T-helper 17 cell (primary cell): ENCODE measurements at regions not wholly inside any gene's neighbourhood (a gene's known extent, or its start where the extent isn't known, plus 50 kb on each side); places are given as distances from the start of the nearest gene placed in this dataset.

Experiments
- ATAC-seq: fragments of 150-1000 bp; cut with Tn5 transposase; 2 replicates; pipeline ENCODE4 v1.10.0; 2021; ENCODE audit warnings: mild to moderate bottlenecking, moderate library complexity
- DNase-seq, 3 donors: peaks; one replicate each; pipeline versions ENCODE4 v3.0.0 to v3.0.0-alpha.2; 2020 to 2021
- H3K9me3 ChIP-seq: one replicate; pipeline ENCODE4 v1.7.0; 2013; ENCODE audit warnings: low read length, mild to moderate bottlenecking; ENCODE audit not compliant: control insufficient read depth, poor library complexity, severe bottlenecking
- H3K27ac Mint-ChIP-seq: one replicate; pipeline ENCODE4 v1.8.0; 2022; ENCODE audit warnings: mild to moderate bottlenecking, moderate library complexity, mixed read lengths
- H3K27me3 Mint-ChIP-seq: one replicate; pipeline ENCODE4 v1.8.0; 2022; ENCODE audit warnings: mixed read lengths
- H3K36me3 Mint-ChIP-seq: one replicate; pipeline ENCODE4 v1.8.0; 2022; ENCODE audit warnings: low read depth, mixed read lengths
- H3K4me1 Mint-ChIP-seq: one replicate; pipeline ENCODE4 v1.8.0; 2022; ENCODE audit warnings: mild to moderate bottlenecking, mixed read lengths
- H3K4me3 Mint-ChIP-seq: one replicate; pipeline ENCODE4 v1.8.0; 2022; ENCODE audit warnings: mild to moderate bottlenecking, moderate library complexity, mixed read lengths

DNA sequence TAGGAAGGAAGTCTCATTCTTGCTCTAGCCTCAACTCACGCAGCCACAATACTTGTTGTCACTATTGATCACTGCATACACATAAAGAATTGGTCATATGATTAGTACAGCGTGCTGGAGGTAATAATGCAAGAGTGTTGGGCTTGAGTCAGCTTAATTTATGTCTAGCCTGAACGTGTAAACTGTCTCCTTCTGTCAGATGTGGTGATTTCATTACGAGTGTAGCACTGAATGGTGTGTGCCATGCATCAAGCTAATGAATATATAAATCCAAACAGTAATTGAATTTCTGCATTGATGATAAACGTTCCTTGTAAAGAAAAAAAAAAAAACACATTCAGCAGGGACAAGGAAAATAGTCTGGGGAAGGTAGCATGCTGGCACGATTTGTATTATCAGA is 396.2 kb upstream of the RAG2 start:
- H3K27me3 Mint-ChIP-seq = no peaks in the 10 kb centered on the region
- no peaks in the 10 kb centered on the region for H3K36me3 Mint-ChIP-seq
- no peak overlapping the region for H3K27ac Mint-ChIP-seq
- H3K9me3 ChIP-seq = no peaks in the 10 kb centered on the region
- H3K4me3 Mint-ChIP-seq = no peak overlapping the region
- no peaks in the 10 kb centered on the region for H3K4me1 Mint-ChIP-seq
- ATAC-seq = no peak
- DNase-seq = no peak

DNA sequence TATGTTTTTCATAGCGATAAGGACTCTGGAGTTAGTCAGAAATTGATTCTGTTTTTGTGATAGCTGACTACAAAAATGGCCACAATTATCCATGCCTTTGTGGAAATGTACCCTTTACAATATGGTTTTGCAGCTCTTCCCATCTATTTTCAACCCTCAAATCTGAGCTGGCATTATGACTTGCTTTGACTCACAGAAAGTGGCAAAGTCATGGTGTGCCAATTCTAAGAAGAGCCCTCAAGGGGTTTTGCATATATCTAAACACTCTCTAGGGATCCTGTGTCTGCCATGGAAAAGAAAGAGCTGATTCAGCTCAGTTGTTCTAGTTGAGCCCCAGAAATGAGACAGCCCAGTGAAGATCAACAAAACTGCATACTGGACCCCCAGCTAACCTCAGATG is 390.5 kb upstream of the RAG2 start:
- no peak overlapping the region for H3K27ac Mint-ChIP-seq
- no peak overlapping the region for H3K4me3 Mint-ChIP-seq
- H3K4me1 Mint-ChIP-seq = no peaks in the 10 kb centered on the region
- no peaks in the 10 kb centered on the region for H3K36me3 Mint-ChIP-seq
- DNase-seq (no peak), ATAC-seq (no peak)
- H3K27me3 Mint-ChIP-seq = no peaks in the 10 kb centered on the region
- H3K9me3 ChIP-seq = no peaks in the 10 kb centered on the region

DNA sequence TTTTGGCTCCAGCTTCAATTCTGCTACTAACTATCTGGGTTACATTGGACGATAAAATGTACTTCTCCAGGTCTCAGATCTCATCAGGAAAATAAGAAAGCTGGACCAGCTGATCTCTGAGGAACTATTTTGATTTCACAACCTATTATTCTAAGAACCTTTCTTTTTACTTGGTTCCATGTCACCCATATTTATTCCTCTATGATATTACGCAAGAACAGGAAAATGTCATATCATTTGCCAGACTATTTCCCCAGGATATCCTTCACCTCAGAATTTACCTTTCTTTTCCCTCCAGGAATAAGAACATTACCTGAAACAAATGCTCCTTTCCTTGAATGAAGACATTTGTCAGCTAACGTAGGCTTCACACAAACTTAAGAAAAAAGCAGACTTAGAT is 387.5 kb upstream of the RAG2 start:
- no peak for DNase-seq
- H3K27ac Mint-ChIP-seq = no peak overlapping the region
- no peaks in the 10 kb centered on the region for H3K27me3 Mint-ChIP-seq
- H3K9me3 ChIP-seq = no peaks in the 10 kb centered on the region
- H3K4me3 Mint-ChIP-seq = no peak overlapping the region
- no peak for ATAC-seq
- no peaks in the 10 kb centered on the region for H3K36me3 Mint-ChIP-seq
- no peaks in the 10 kb centered on the region for H3K4me1 Mint-ChIP-seq

DNA sequence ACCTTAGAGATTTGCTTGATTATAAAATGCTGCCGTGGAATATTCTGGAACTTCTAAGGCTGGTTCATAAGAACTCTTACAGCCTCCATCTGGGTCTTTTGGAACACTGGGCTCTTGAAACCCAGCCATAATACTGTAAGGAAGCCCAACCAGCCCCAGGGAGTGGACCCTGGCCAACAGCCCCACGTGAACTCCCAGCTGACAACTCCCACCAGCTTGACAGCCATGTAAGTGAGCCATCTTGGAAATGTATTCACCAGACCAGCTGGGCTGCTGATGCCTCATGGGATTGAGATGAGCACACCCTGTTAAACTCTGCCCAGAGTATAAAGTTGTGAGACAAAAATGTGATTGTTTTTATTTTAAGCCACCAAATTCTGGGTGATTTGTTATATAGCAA is 378.7 kb upstream of the RAG2 start:
- DNase-seq (no peak), ATAC-seq (no peak)
- no peak overlapping the region for H3K27ac Mint-ChIP-seq
- no peaks in the 10 kb centered on the region for H3K36me3 Mint-ChIP-seq
- no peaks in the 10 kb centered on the region for H3K9me3 ChIP-seq
- H3K4me1 Mint-ChIP-seq = no peaks in the 10 kb centered on the region
- H3K27me3 Mint-ChIP-seq = no peaks in the 10 kb centered on the region
- H3K4me3 Mint-ChIP-seq = no peak overlapping the region

DNA sequence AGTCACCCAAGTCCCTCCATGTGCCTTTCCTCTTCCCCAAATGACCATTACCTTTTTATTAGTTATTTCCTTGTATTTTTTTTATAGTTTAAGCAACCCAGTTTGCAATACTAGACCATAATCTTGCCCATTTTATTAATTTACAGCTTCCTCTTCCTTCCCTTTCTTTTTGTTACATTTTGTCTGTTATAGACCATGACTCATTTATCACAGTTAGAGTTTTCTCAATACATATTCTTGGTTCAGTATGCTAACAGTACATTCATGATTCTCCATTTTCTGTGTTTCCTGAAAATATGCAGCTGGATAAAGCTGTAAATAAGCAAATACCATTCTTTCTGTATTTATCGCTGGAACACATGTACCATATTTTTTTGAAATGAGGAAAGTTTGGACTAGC is 376.7 kb upstream of the RAG2 start:
- H3K4me1 Mint-ChIP-seq = no peaks in the 10 kb centered on the region
- H3K4me3 Mint-ChIP-seq = no peak overlapping the region
- H3K27me3 Mint-ChIP-seq = no peaks in the 10 kb centered on the region
- no peak overlapping the region for H3K27ac Mint-ChIP-seq
- ATAC-seq (no peak), DNase-seq (no peak)
- H3K36me3 Mint-ChIP-seq = no peaks in the 10 kb centered on the region
- H3K9me3 ChIP-seq = no peaks in the 10 kb centered on the region

DNA sequence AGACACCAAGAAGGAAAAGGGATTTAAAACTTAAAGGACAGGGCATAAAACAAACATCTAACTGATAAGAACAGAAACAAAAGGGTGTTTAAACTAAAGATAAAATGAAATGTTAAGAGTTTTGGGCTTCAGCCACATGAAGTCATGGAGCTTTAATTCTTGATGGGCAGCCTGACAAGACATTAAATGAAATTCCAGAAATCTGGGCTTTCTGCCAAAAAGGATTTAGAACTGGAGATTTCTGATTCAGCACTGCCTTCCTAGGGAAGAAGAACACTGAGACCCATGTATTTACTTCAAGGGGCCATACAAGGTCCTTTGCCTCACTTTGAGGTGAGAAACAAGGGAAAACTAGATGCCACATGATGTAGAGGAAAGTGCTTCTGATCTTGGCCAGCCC is 355.9 kb upstream of the RAG2 start:
- H3K9me3 ChIP-seq = no peaks in the 10 kb centered on the region
- Mint-ChIP-seq H3K4me1 (no peaks in the 10 kb centered on the region), H3K27ac (no peak overlapping the region), H3K36me3 (no peaks in the 10 kb centered on the region), H3K27me3 (no peaks in the 10 kb centered on the region), H3K4me3 (no peak overlapping the region)
- DNase-seq = no peak
- no peak for ATAC-seq

DNA sequence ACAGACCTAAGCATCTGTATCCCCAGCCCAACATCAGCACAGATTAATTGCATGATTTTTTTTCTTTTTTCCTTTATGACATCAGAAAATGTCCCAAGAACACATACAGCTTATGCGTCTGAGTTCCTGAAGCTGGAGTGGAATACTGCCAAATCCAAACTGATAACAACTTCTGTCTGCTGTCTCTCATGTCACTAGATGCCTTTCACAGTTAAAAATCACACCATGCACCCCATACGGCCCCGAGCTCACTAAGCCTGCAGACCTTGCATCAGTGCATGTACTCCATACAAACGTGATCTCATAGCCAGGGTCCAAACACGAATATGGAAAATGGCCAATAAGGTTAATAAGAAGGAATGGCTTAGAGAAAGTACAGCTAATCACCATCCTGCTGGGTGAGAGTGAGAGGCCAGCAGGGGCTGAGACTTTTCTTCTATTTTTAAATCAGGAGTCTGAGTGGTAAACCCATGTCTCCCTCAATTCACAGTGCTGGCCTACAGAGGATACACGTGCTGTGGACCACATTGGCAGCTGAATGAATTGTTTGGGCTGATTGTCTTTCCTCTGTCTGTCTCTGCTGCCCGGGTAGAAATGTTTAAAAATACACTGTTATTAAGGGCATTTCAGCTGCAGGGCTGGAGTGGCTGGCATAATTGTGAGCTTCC is 350.6 kb upstream of the RAG2 start:
- Mint-ChIP-seq H3K36me3 (no peaks in the 10 kb centered on the region), H3K4me3 (no peak overlapping the region), H3K27ac (no peak overlapping the region), H3K4me1 (no peaks in the 10 kb centered on the region), H3K27me3 (no peaks in the 10 kb centered on the region)
- H3K9me3 ChIP-seq = no peaks in the 10 kb centered on the region
- no peak for ATAC-seq
- no peak for DNase-seq

DNA sequence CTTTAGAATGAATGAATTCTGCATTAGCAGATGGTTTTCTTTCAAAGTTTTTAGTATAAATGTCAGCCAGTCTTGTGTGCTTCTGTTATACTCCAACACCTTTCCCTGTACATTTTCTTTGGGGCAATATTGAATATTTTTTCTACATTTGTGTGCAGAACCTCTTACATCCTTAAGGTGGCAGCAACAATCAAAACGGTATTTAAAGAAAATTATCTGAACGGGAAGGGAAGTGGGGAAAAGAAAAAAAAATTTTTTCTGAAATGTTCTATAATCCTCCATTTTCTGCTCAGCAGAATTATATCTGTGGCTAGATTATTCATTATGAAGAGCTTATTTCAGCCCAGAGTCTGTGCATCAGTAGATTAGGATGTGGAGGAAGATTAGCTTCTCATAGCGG is 347.3 kb upstream of the RAG2 start:
- DNase-seq (no peak), ATAC-seq (no peak)
- H3K27me3 Mint-ChIP-seq = no peaks in the 10 kb centered on the region
- no peaks in the 10 kb centered on the region for H3K9me3 ChIP-seq
- H3K4me1 Mint-ChIP-seq = no peaks in the 10 kb centered on the region
- no peak overlapping the region for H3K4me3 Mint-ChIP-seq
- H3K27ac Mint-ChIP-seq = no peak overlapping the region
- no peaks in the 10 kb centered on the region for H3K36me3 Mint-ChIP-seq

DNA sequence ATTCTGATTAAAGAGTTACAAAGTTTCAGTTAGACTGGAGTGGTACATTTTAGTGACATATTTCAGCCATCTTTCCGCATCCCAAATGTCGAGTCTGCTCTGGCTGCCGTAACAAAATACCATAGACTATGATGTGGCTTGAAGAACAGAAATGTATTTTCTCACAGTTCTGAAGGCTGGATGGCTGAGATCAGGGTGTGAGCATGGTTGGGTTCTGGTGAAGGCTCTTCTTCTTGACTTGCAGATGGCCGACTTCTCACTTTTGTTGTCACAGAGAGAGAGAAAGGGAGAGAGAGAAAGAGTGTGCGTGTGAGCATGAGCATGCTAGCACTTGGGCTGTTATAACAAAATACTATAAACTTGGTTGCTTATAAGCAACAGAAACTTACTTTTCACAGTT is 335.4 kb upstream of the RAG2 start:
- Mint-ChIP-seq H3K27ac (no peak overlapping the region), H3K27me3 (no peaks in the 10 kb centered on the region), H3K4me1 (no peaks in the 10 kb centered on the region), H3K4me3 (no peak overlapping the region), H3K36me3 (no peaks in the 10 kb centered on the region)
- ATAC-seq = no peak
- no peaks in the 10 kb centered on the region for H3K9me3 ChIP-seq
- DNase-seq = no peak

DNA sequence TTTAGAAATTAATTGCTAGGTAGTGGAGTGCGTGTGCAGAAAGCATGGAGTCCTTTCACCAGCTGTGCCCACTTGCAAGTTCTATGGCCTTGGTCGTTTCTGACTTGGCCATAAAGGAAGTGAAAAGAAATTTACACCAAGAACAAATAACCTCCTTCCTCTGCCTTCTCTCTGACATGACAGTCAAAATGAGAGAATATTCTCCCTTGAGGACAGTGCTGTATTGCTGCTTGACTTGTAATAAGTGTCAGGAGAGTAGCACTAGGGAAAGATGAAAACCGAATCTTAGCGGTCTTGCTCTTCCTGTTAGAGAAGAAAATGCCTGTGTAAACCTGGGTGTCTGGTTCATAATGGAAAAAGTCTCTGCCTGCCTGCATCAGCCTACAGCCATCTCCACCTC is 333.1 kb upstream of the RAG2 start:
- Mint-ChIP-seq H3K27ac (no peak overlapping the region), H3K27me3 (no peaks in the 10 kb centered on the region), H3K4me1 (no peaks in the 10 kb centered on the region), H3K4me3 (no peak overlapping the region), H3K36me3 (no peaks in the 10 kb centered on the region)
- H3K9me3 ChIP-seq = no peaks in the 10 kb centered on the region
- DNase-seq (no peak), ATAC-seq (no peak)

DNA sequence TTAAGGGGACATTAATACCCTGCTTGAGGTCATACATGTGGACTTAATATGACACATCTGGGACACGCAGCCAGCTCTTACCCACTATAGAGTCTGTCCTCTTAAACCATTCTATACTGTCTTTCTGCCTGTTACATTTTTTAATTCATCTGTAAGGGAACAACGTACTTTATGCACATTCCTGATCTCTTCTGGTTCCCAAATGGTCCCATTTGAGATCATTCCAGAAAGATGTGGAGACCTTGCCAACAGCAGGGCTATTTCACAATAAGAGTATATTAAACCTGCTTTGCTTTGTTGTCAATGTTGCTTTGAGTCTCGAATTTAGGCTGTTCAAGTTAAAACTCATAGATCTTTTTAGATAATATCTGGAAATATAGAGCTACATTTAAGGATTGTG is 332.2 kb upstream of the RAG2 start:
- Mint-ChIP-seq H3K4me1 (no peaks in the 10 kb centered on the region), H3K27ac (no peak overlapping the region), H3K36me3 (no peaks in the 10 kb centered on the region), H3K27me3 (no peaks in the 10 kb centered on the region), H3K4me3 (no peak overlapping the region)
- no peak for ATAC-seq
- no peak for DNase-seq
- H3K9me3 ChIP-seq = no peaks in the 10 kb centered on the region

DNA sequence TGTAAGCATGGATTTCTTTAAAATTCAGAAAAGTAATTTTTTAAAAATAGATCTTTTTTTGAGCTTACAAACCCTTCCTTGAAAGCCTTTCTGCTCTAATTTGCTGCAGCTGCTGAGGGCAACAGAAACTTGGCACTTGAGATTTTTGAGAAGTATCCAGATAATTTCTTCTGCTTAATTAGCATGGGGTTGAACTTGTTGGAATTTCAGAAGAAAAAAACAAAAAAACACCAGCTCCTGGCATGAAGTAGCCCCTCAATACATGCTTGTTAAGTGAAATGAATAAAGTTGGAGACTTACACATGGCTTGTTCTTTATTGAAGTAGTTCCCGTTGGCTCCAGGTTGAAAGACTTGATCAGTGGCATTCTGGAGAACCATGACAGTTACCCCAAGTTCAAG is 331.4 kb upstream of the RAG2 start:
- H3K4me1 Mint-ChIP-seq = no peaks in the 10 kb centered on the region
- no peaks in the 10 kb centered on the region for H3K36me3 Mint-ChIP-seq
- DNase-seq (no peak), ATAC-seq (no peak)
- H3K9me3 ChIP-seq = no peaks in the 10 kb centered on the region
- H3K4me3 Mint-ChIP-seq = no peak overlapping the region
- no peaks in the 10 kb centered on the region for H3K27me3 Mint-ChIP-seq
- H3K27ac Mint-ChIP-seq = no peak overlapping the region

DNA sequence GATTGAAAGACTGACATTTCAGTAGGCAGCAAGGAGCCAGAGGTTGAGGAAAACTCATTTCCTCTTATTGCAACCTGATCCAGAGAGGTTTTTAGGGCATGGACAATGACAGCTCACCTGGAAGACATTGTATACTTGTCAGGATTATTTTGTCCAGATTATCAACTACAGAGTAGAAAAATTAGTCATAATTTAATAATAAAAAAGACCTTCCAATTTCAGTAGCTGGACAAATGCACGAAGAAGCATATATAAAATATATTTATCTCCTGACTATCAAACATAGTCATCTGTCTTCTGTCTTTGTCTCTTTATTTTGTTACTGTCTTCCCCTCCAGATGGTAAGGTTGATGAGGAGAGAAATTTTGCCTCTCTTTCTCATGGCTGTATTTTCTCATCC is 330.6 kb upstream of the RAG2 start:
- Mint-ChIP-seq H3K27ac (no peak overlapping the region), H3K4me3 (no peak overlapping the region), H3K36me3 (no peaks in the 10 kb centered on the region), H3K27me3 (no peaks in the 10 kb centered on the region), H3K4me1 (no peaks in the 10 kb centered on the region)
- no peak for ATAC-seq
- no peak for DNase-seq
- H3K9me3 ChIP-seq = no peaks in the 10 kb centered on the region

DNA sequence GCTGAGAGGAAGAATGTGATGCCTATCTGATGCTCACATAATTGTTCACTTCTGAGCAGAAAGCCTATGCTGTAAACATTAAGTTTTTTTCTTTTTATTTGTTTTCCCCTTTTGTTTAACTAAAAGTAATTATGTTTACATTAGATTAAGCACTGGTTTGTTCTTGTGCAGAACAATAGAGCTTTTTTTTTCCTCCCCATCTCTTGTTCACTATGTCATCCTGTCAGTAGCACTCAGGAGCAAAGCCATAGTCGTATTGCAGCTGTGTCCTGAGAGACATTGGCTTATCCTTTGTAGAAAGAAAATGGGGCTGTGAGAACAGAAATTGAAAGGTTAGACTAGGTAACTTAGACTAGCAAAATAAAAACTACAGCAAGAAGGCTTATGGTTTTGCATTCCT is 301.8 kb upstream of the RAG2 start:
- no peak for ATAC-seq

More for the DNA sequence above, 301.8 kb upstream of the RAG2 start:
- Mint-ChIP-seq H3K27ac (no peak overlapping the region), H3K27me3 (no peaks in the 10 kb centered on the region), H3K4me1 (no peaks in the 10 kb centered on the region), H3K36me3 (no peaks in the 10 kb centered on the region), H3K4me3 (no peak overlapping the region)
- no peaks in the 10 kb centered on the region for H3K9me3 ChIP-seq
- DNase-seq = no peak
